ENCODE measurements at regions not wholly inside any gene's neighbourhood (a gene's known extent, or its start where the extent isn't known, plus 50 kb on each side); places are given as distances from the start of the nearest gene placed in this dataset.

DNA sequence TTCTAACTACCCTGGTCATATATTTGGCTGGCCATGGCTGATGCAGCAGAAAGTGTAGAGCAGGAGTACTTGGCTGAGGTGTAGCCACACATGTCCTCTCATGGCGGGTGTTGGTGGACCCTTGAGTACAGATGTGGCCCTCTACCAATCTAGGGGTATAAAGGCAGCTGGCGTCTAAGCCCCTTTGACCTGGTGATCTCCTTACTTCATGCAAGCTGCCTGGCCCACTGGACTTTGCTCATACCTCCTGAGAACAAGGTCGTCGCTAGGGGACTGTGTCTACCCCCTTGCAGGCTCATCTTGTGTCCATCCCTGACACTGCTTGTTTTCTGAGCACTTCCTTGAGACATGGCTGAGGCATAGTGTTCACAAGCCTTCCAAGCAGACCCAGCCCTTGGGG is 287.8 kb downstream of the RPS24 start:
- TF ChIP-seq, protein P1, sequence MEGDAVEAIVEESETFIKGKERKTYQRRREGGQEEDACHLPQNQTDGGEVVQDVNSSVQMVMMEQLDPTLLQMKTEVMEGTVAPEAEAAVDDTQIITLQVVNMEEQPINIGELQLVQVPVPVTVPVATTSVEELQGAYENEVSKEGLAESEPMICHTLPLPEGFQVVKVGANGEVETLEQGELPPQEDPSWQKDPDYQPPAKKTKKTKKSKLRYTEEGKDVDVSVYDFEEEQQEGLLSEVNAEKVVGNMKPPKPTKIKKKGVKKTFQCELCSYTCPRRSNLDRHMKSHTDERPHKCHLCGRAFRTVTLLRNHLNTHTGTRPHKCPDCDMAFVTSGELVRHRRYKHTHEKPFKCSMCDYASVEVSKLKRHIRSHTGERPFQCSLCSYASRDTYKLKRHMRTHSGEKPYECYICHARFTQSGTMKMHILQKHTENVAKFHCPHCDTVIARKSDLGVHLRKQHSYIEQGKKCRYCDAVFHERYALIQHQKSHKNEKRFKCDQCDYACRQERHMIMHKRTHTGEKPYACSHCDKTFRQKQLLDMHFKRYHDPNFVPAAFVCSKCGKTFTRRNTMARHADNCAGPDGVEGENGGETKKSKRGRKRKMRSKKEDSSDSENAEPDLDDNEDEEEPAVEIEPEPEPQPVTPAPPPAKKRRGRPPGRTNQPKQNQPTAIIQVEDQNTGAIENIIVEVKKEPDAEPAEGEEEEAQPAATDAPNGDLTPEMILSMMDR (IDR thresholded peaks at IDR 0.05; ENCODE audit: insufficient read depth, low read depth, low read length) = no peak
- no peak for DNase-seq (ENCODE audit: low read depth)

DNA sequence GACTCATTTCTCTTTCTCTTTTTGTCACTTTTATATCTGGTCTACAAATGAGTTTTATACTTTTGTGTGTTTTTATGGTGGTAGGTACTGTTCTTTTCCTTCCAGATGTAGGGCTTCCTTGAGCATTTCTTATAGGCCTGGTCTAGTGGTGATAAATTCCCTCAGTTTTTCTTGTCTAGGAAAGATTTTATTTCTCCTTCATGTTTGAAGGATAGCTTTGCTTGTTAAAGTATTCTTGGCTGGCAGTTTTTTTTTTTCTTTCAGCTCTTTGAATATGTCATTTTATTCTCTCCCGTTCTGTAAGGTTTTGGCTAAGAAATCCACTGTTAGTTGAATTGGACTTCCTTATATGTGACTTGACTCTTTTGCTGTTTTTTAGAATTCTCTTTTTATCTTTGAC is 292.7 kb downstream of the RPS24 start:
- H3K4me3 ChIP-seq (ENCODE audit: low read depth, low read length) = no peak overlapping the region
- TF ChIP-seq, protein P1 (IDR thresholded peaks at IDR 0.05; ENCODE audit: insufficient read depth, low read depth, low read length) = no peak
- no peak for DNase-seq (ENCODE audit: low read depth)

More for the DNA sequence above, 287.8 kb downstream of the RPS24 start:
- H3K4me3 ChIP-seq (ENCODE audit: low read depth, low read length) = no peak overlapping the region

DNA sequence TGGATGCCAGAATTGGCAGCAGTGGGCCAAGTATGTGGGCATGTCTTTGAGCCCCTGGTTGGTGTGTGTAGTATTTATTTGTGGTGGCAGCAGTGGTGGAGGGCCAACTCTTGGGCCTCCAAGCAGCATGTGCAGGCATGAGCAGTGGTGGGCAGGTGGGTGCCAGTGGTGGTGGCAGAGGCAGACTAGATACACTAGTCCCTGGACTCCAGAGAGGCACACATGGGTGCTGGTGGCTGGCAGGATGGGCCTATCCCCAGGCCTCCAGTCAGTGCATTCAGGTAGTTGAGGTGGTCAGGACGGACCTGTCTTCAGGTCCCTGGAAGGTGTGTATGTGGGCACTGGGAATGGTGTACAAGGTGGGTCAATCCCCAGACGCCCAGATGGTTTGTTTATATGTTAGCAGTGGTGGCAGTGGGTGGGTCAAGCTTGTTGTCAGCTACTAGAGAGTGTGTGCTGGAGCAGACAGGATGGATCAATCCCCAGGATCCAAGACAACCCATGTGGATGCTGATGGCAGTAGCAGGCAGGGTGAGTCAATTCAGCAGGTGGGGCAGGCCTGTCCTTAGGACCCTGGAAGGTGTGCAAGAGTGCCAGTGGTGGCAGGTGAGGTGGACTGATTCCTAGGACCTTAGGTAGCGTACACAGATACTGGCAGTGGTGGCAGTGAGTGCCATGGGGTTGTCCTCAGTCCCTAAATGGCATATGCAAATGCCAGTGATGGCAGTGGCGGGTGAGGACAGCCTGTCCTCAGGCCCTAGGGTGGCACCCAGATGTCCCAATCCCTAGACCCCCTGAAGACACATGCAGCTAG is 294.3 kb downstream of the RPS24 start:
- DNase-seq (ENCODE audit: low read depth) = no peak
- no peak overlapping the region for H3K4me3 ChIP-seq (ENCODE audit: low read depth, low read length)
- TF ChIP-seq, protein P1 (IDR thresholded peaks at IDR 0.05; ENCODE audit: insufficient read depth, low read depth, low read length) = no peak

DNA sequence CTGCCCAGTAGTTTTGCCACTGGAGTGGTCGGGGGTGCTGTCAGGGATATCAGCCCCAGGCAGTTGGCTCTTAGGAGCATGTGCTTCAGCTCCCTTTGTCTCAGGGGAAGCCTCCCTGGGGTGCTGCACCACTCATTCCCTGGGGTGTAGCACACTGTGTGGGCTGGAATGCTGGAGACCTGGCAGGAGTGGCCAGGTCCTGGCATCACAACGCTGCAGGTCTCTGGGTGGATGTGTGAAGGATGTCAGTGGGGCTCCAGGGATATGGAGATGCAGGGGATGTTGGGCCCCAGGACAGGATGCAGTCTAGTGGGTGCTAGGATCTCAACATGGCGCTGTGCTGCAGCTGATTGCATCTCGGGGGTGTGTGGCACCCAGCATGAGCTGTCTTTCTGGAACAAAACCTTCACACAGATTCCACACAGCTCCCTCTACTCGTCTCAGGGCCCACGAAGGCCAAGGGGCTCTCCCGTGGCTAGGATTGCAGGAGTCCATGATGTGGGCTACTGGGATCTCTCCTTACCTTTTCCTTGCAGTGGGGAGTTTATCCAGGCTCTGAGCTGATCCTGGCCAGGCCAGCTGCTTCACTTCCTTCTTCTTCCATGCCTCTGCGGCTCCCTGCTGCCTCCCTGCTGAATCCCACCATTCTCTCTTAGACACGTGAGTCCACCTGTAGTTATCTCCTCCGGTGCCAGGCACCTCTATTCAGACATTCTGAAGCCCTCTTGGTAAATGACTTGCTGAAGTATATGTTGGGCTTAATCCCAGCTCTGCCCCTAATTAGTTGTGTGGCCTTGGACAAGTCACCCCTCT is 295.1 kb downstream of the RPS24 start:
- DNase-seq (ENCODE audit: low read depth) = no peak
- no peak overlapping the region for H3K4me3 ChIP-seq (ENCODE audit: low read depth, low read length)
- TF ChIP-seq, protein P1 (IDR thresholded peaks at IDR 0.05; ENCODE audit: insufficient read depth, low read depth, low read length) = no peak

DNA sequence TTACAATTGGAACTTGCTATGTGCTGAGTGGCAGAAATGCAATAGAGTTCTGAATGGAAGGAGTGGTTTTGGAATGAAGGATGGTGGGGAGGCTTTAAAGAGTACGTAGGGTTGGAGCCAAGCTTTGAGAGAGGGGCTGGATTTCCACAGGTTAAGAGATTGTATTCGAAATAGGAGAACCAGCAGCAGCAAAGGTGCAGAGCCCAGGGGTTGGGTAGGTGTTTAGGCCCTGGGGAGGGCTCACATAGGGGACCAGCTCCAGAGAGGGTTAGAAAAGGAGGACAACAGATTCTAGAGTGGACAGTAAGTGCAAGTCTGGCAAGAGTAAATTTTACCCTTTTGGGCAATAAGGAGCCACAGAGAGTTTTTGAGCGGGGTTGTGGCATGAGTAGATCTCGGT is 297.2 kb downstream of the RPS24 start:
- TF ChIP-seq, protein P1 (IDR thresholded peaks at IDR 0.05; ENCODE audit: insufficient read depth, low read depth, low read length) = no peak
- DNase-seq (ENCODE audit: low read depth) = no peak
- H3K4me3 ChIP-seq (ENCODE audit: low read depth, low read length) = no peak overlapping the region

DNA sequence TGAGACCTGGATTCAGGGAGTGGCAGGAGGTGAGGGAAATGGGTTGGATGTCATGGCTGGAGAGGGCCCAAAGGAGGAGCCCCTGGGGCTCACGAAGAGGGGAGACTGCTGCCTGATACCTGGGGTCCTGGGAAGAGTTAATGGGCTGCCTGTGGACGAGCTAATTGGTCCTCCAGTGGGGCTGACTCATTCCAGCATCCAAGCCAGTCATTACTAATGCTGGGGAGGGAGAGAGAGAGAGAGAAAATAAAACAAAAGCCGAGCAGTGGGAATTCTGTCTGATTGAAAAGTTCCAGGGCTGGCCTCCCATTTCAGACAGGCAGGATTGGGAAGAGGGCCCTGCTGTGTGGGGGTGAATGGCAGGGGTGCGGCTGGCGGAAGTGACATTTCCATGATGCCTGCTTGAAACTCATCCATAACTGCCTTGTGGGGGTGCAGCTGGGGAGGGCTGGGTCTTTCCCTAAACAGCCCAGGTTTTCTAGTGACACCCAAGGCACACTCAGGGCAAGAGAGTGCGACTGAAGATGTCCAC is 297.8 kb downstream of the RPS24 start:
- TF ChIP-seq, protein P1 (IDR thresholded peaks at IDR 0.05; ENCODE audit: insufficient read depth, low read depth, low read length) = no peak

More for the DNA sequence above, 297.8 kb downstream of the RPS24 start:
- H3K4me3 ChIP-seq (ENCODE audit: low read depth, low read length) = no peak overlapping the region
- peak; percentile 19 for DNase-seq (ENCODE audit: low read depth)

All from fibroblast of villous mesenchyme (primary cell).